ENCODE measurements at regions not wholly inside any gene's neighbourhood (a gene's known extent, or its start where the extent isn't known, plus 50 kb on each side); places are given as distances from the start of the nearest gene placed in this dataset.

DNA sequence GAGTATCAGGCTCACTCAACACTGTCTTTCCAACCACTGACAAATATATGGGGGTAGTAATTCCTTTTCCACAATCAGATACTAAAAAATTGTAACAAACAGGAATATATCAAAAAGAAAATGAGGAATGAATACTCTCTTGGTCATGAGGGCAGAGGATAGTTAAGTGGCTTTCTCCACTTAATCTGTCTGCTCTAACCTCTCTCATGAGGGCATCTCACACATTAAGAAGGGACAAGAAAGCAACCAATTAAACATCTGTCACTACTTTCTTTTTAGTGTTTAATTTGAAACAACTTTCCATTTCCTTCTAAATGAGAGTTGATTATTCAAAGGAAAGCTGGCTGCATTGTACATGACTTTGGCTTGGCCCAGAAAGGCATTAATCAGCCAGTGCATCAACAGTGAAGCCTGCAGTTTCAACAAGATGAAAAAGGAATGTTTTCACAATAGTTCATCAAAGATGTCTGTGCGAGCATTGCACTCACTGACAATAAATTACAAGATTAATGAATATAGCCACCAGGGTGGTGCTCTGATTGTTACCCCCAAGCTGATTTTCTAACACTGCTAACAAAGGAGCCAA lies 142.0 kb downstream of the SEC23A start:
- TF ChIP-seq SUZ12 (IDR thresholded peaks at IDR 0.05) (no peak), HDGF (IDR thresholded peaks at IDR 0.05; ENCODE audit: borderline replicate concordance) (no peak), NFRKB (IDR thresholded peaks at IDR 0.05) (no peak), FOXM1 (IDR thresholded peaks at IDR 0.05; ENCODE audit: borderline replicate concordance) (no peak), SP1 (IDR thresholded peaks at IDR 0.05) (no peak), ZNF384 (IDR thresholded peaks at IDR 0.05) (no peak), ELF4 (IDR thresholded peaks at IDR 0.05) (no peak), BHLHE40 (IDR thresholded peaks at IDR 0.05; ENCODE audit: borderline replicate concordance) (no peak), TARDBP (IDR thresholded peaks at IDR 0.05) (no peak), ARNT (IDR thresholded peaks at IDR 0.05) (no peak), FOXK2 (IDR thresholded peaks at IDR 0.05) (no peak), L3MBTL2 (conservative IDR thresholded peaks at IDR 0.05) (no peak), FOXA1 (IDR thresholded peaks at IDR 0.05) (no peak)
- TF ChIP-seq, protein P1, sequence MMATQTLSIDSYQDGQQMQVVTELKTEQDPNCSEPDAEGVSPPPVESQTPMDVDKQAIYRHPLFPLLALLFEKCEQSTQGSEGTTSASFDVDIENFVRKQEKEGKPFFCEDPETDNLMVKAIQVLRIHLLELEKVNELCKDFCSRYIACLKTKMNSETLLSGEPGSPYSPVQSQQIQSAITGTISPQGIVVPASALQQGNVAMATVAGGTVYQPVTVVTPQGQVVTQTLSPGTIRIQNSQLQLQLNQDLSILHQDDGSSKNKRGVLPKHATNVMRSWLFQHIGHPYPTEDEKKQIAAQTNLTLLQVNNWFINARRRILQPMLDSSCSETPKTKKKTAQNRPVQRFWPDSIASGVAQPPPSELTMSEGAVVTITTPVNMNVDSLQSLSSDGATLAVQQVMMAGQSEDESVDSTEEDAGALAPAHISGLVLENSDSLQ (IDR thresholded peaks at IDR 0.05): no peak
